ENCODE measurements at regions not wholly inside any gene's neighbourhood (a gene's known extent, or its start where the extent isn't known, plus 50 kb on each side); places are given as distances from the start of the nearest gene placed in this dataset.
A peak's percentile ranks its signal among the peaks of the same experiment; 100 is the strongest.

GRCh38 chr6:6820641-6821238 lies 232.2 kb downstream of the LY86 start:
- Histone ChIP-seq H3K27ac (no peak overlapping the region), H2AFZ (no peak overlapping the region), H3K4me2 (no peak overlapping the region), H3K9me3 (ENCODE audit: low read depth) (no peaks in the 10 kb centered on the region), H3K9me2 (replicated peaks; ENCODE audit: insufficient read depth) (no peaks in the 10 kb centered on the region), H4K20me1 (ENCODE audit: insufficient read depth, poor library complexity, severe bottlenecking) (no peaks in the 10 kb centered on the region), H3K36me3 (replicated peaks; ENCODE audit: insufficient read depth, low read depth) (no peaks in the 10 kb centered on the region), H3K79me2 (no peaks in the 10 kb centered on the region), H3K4me1 (ENCODE audit: insufficient read depth) (no peaks in the 10 kb centered on the region), H3K27me3 (no peaks in the 10 kb centered on the region), H3K4me3 (no peak overlapping the region)
- DNase-seq (ENCODE audit: low spot score), result peak; percentile 58
- WGBS (ENCODE audit: low lambda C conversion rate, missing lambda C conversion rate), result 43% methylated on average over 10 of the region's 10 CpGs
- TF ChIP-seq EZH2phosphoT487 (IDR thresholded peaks at IDR 0.05; ENCODE audit: low read depth, severe bottlenecking, unreplicated experiment) (no peak), CTCF (IDR thresholded peaks at IDR 0.05; ENCODE audit: poor library complexity) (no peak), EZH2 (IDR thresholded peaks at IDR 0.05; ENCODE audit: borderline replicate concordance) (no peak)

- Histone ChIP-seq H3K36me3 (replicated peaks; ENCODE audit: insufficient read depth, low read depth) (no peaks in the 10 kb centered on the region), H2AFZ (no peak overlapping the region), H3K4me3 (no peak overlapping the region), H3K27ac (no peak overlapping the region), H3K79me2 (no peaks in the 10 kb centered on the region), H3K27me3 (no peaks in the 10 kb centered on the region), H3K9me3 (ENCODE audit: low read depth) (no peaks in the 10 kb centered on the region), H3K4me1 (ENCODE audit: insufficient read depth) (no peaks in the 10 kb centered on the region), H4K20me1 (ENCODE audit: insufficient read depth, poor library complexity, severe bottlenecking) (no peaks in the 10 kb centered on the region), H3K4me2 (no peak overlapping the region), H3K9me2 (replicated peaks; ENCODE audit: insufficient read depth) (no peaks in the 10 kb centered on the region)
- DNase-seq (ENCODE audit: low spot score), result no peak
- 75% methylated on average over 3 of the region's 3 CpGs for WGBS (ENCODE audit: low lambda C conversion rate, missing lambda C conversion rate)
- TF ChIP-seq EZH2phosphoT487 (IDR thresholded peaks at IDR 0.05; ENCODE audit: low read depth, severe bottlenecking, unreplicated experiment) (no peak), CTCF (IDR thresholded peaks at IDR 0.05; ENCODE audit: poor library complexity) (no peak)
These were observed 233.2 kb downstream of the LY86 start for GRCh38 chr6:6821639-6822261.

GRCh38 chr6:6823030-6823429 lies 234.5 kb downstream of the LY86 start:
- Histone ChIP-seq H3K27ac (no peak overlapping the region), H4K20me1 (ENCODE audit: insufficient read depth, poor library complexity, severe bottlenecking) (no peaks in the 10 kb centered on the region), H3K9me3 (ENCODE audit: low read depth) (no peaks in the 10 kb centered on the region), H3K79me2 (no peaks in the 10 kb centered on the region), H3K4me3 (no peak overlapping the region), H3K4me2 (no peak overlapping the region), H3K36me3 (replicated peaks; ENCODE audit: insufficient read depth, low read depth) (no peaks in the 10 kb centered on the region), H2AFZ (no peak overlapping the region), H3K4me1 (ENCODE audit: insufficient read depth) (no peaks in the 10 kb centered on the region), H3K9me2 (replicated peaks; ENCODE audit: insufficient read depth) (no peaks in the 10 kb centered on the region), H3K27me3 (no peaks in the 10 kb centered on the region)
- DNase-seq (ENCODE audit: low spot score), result no peak
- no peak for TF ChIP-seq CTCF (IDR thresholded peaks at IDR 0.05; ENCODE audit: poor library complexity)
- no peak for TF ChIP-seq EZH2phosphoT487 (IDR thresholded peaks at IDR 0.05; ENCODE audit: low read depth, severe bottlenecking, unreplicated experiment)
- 89% methylated on average over 6 of the region's 6 CpGs for WGBS (ENCODE audit: low lambda C conversion rate, missing lambda C conversion rate)
